K562 (cell line): ENCODE measurements at regions not wholly inside any gene's neighbourhood (a gene's known extent, or its start where the extent isn't known, plus 50 kb on each side); places are given as distances from the start of the nearest gene placed in this dataset.
A peak's percentile ranks its signal among the peaks of the same experiment; 100 is the strongest.

Experiments
- BCOR ChIP-seq: fragments of 450-650 bp; IDR thresholded peaks from 2 replicates; pipeline ENCODE4 v1.6.1; 2016
- CREBBP ChIP-seq: IDR thresholded peaks from one replicate; pipeline ENCODE4 v1.6.1; 2012; ENCODE audit warnings: low read depth, mild to moderate bottlenecking, control low read depth, inconsistent platforms, low read length
- FOXA1 ChIP-seq: fragments of 450-650 bp; IDR thresholded peaks from 2 replicates; pipeline ENCODE4 v1.6.1; 2016; ENCODE audit warnings: mild to moderate bottlenecking, borderline replicate concordance
- GABPA ChIP-seq: fragments of 200-800 bp; sonication (Bioruptor generic); conservative IDR thresholded peaks from 2 replicates; pipeline ENCODE4 v1.6.1; 2016; ENCODE audit warnings: low read depth, missing genetic modification characterization, missing compliant biosample characterization
- GTF2E2 ChIP-seq: fragments of 200-800 bp; sonication (Bioruptor generic); IDR thresholded peaks from 2 replicates; pipeline ENCODE4 v1.6.1; 2016; ENCODE audit warnings: missing genetic modification characterization, missing compliant biosample characterization
- HNRNPK ChIP-seq: fragments of 200-400 bp; formaldehyde crosslinking; IDR thresholded peaks from one replicate; pipeline ENCODE4 v1.6.1; 2018; ENCODE audit warnings: mild to moderate bottlenecking, low read depth, low read length; ENCODE audit not compliant: poor library complexity, severe bottlenecking
- LCOR ChIP-seq: sonication (generic); formaldehyde crosslinking; IDR thresholded peaks from 2 replicates; pipeline ENCODE4 v1.8.0; 2022; ENCODE audit warnings: mild to moderate bottlenecking, missing genetic modification reagents
- MAFF ChIP-seq: IDR thresholded peaks from 2 replicates; pipeline ENCODE4 v1.6.1; 2012; ENCODE audit warnings: low read length, improper control_type of control experiment
- RBM25 ChIP-seq: fragments of 200-400 bp; formaldehyde crosslinking; IDR thresholded peaks from 2 replicates; pipeline ENCODE4 v1.6.1; 2018; ENCODE audit warnings: low read length, low read depth, moderate library complexity; ENCODE audit not compliant: severe bottlenecking
- SIN3B ChIP-seq: fragments of 450-650 bp; IDR thresholded peaks from 2 replicates; pipeline ENCODE4 v1.6.1; 2017; ENCODE audit warnings: low read depth, mild to moderate bottlenecking, moderate library complexity
- SMAD4 ChIP-seq: fragments of 250-450 bp; sonication (Bioruptor Pico); conservative IDR thresholded peaks from 2 replicates; pipeline ENCODE4 v1.8.0; 2021; ENCODE audit warnings: inconsistent platforms, mild to moderate bottlenecking, moderate library complexity
- SNIP1 ChIP-seq: fragments of 450-650 bp; IDR thresholded peaks from 2 replicates; pipeline ENCODE4 v1.7.1; 2017; ENCODE audit warnings: low read depth, mild to moderate bottlenecking
- ZNF764 ChIP-seq: fragments of 250-450 bp; sonication (Bioruptor Pico); IDR thresholded peaks from 2 replicates; pipeline ENCODE4 v1.4.0; 2020; ENCODE audit warnings: low read depth, mild to moderate bottlenecking, moderate library complexity
- ZNF778 ChIP-seq: fragments of 450-650 bp; formaldehyde crosslinking; IDR thresholded peaks from 2 replicates; pipeline ENCODE4 v1.4.0; 2020; ENCODE audit warnings: mild to moderate bottlenecking, moderate library complexity
- TF ChIP-seq, protein P1 (sequence below): IDR thresholded peaks from 3 replicates; pipeline ENCODE4 v1.6.1; 2011; ENCODE audit warnings: borderline replicate concordance, mild to moderate bottlenecking; ENCODE audit not compliant: insufficient read length, insufficient read depth
- TF ChIP-seq, protein P2 (sequence below): fragments of 250-450 bp; sonication (Bioruptor Pico); IDR thresholded peaks from 2 replicates; pipeline ENCODE4 v1.5.0; 2021
- TF ChIP-seq, protein P3 (sequence below), 2 experiments: IDR thresholded peaks; 2 replicates each; pipeline ENCODE4 v1.6.1; 2012; ENCODE audit warnings: improper control_type of control experiment in 2 of 2, low read depth in 2 of 2, low read length in 2 of 2, borderline replicate concordance in 1 of 2
- TF ChIP-seq, protein P4 (sequence below): fragments of 250-450 bp; sonication (Bioruptor Pico); IDR thresholded peaks from 2 replicates; pipeline ENCODE4 v1.8.0; 2022; ENCODE audit warnings: moderate library complexity, mild to moderate bottlenecking, inconsistent platforms
- TF ChIP-seq, protein P5 (sequence below): sonication (generic); formaldehyde crosslinking; IDR thresholded peaks from 2 replicates; pipeline ENCODE4 v1.8.0; 2022; ENCODE audit warnings: mild to moderate bottlenecking, missing genetic modification reagents
- TF ChIP-seq, protein P6 (sequence below): fragments of 250-450 bp; sonication (Bioruptor Pico); IDR thresholded peaks from 2 replicates; pipeline ENCODE4 v1.8.0; 2022; ENCODE audit warnings: moderate library complexity, mild to moderate bottlenecking, inconsistent platforms

DNA sequence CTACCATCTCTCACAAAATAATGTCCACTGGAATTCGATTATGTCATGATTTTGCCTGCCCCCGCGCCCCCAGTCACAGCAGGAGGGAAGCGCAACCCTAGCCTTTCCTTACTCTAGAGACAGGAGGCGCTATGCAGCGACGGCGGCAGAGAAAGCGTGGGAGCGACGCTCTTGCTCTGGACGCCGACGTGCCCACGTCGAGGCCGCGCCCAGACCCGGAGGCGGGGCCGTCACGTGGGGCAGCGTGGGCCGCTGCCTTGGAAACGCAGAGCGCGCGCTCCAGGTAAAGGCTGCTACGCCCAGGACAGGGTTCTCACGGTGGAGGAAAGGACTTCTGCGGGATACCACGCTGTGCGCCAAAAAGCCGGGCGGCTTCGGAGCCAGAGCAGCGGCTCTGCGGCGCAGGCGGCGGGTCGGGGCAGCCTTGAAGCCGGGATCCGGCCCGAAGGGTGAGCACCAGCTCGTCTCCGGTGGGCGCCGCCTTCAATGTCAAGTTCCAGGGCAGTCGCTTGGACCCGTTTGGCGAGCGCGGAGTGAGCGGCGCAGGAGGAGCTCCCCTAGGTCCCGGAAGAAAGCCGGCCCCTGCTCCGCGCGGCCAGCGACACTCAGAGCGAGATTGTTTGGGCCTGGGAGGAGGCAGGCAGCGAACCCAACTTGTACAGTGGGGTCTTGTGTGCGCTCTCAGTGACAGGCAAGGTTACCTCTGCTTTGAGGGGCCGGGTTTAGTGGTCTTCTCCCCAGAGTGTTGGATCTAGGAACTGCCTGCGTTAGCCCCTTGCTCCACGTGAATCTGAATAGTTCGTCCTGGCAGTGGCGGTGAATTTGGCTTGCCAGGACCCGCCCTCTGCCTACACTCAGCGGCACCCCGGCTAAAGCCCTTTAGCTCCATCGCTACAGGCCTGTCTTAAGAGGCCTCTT lies 121.7 kb downstream of the MRPL57 start (continued):
- TF ChIP-seq, protein P1, sequence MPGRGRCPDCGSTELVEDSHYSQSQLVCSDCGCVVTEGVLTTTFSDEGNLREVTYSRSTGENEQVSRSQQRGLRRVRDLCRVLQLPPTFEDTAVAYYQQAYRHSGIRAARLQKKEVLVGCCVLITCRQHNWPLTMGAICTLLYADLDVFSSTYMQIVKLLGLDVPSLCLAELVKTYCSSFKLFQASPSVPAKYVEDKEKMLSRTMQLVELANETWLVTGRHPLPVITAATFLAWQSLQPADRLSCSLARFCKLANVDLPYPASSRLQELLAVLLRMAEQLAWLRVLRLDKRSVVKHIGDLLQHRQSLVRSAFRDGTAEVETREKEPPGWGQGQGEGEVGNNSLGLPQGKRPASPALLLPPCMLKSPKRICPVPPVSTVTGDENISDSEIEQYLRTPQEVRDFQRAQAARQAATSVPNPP: no peak
- TF ChIP-seq ZNF764: 0 out of 2 replicates have a peak, but pooled peaks have one; percentile 28
- 0 out of 2 replicates have a peak, but pooled peaks have one; percentile 12 for TF ChIP-seq GABPA (tag)
- TF ChIP-seq, protein P2, sequence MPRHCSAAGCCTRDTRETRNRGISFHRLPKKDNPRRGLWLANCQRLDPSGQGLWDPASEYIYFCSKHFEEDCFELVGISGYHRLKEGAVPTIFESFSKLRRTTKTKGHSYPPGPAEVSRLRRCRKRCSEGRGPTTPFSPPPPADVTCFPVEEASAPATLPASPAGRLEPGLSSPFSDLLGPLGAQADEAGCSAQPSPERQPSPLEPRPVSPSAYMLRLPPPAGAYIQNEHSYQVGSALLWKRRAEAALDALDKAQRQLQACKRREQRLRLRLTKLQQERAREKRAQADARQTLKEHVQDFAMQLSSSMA (CRISPR knock-in tag): no peak
- TF ChIP-seq FOXA1: no peak
- no peak for TF ChIP-seq SMAD4
- TF ChIP-seq, protein P3, sequence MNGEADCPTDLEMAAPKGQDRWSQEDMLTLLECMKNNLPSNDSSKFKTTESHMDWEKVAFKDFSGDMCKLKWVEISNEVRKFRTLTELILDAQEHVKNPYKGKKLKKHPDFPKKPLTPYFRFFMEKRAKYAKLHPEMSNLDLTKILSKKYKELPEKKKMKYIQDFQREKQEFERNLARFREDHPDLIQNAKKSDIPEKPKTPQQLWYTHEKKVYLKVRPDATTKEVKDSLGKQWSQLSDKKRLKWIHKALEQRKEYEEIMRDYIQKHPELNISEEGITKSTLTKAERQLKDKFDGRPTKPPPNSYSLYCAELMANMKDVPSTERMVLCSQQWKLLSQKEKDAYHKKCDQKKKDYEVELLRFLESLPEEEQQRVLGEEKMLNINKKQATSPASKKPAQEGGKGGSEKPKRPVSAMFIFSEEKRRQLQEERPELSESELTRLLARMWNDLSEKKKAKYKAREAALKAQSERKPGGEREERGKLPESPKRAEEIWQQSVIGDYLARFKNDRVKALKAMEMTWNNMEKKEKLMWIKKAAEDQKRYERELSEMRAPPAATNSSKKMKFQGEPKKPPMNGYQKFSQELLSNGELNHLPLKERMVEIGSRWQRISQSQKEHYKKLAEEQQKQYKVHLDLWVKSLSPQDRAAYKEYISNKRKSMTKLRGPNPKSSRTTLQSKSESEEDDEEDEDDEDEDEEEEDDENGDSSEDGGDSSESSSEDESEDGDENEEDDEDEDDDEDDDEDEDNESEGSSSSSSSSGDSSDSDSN (IDR thresholded peaks at IDR 0.05; ENCODE audit: borderline replicate concordance in 1 of 2, low read depth in 2 of 2, low read length in 2 of 2): peak in 1 of 2 experiments; percentile 28; a peak in 1 of 4 replicates
- TF ChIP-seq, protein P4, sequence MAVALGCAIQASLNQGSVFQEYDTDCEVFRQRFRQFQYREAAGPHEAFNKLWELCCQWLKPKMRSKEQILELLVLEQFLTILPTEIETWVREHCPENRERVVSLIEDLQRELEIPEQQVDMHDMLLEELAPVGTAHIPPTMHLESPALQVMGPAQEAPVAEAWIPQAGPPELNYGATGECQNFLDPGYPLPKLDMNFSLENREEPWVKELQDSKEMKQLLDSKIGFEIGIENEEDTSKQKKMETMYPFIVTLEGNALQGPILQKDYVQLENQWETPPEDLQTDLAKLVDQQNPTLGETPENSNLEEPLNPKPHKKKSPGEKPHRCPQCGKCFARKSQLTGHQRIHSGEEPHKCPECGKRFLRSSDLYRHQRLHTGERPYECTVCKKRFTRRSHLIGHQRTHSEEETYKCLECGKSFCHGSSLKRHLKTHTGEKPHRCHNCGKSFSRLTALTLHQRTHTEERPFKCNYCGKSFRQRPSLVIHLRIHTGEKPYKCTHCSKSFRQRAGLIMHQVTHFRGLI (CRISPR knock-in tag): no peak
- TF ChIP-seq LCOR (CRISPR knock-in tag): no peak
- TF ChIP-seq, protein P5, sequence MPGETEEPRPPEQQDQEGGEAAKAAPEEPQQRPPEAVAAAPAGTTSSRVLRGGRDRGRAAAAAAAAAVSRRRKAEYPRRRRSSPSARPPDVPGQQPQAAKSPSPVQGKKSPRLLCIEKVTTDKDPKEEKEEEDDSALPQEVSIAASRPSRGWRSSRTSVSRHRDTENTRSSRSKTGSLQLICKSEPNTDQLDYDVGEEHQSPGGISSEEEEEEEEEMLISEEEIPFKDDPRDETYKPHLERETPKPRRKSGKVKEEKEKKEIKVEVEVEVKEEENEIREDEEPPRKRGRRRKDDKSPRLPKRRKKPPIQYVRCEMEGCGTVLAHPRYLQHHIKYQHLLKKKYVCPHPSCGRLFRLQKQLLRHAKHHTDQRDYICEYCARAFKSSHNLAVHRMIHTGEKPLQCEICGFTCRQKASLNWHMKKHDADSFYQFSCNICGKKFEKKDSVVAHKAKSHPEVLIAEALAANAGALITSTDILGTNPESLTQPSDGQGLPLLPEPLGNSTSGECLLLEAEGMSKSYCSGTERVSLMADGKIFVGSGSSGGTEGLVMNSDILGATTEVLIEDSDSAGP (CRISPR knock-in tag): no peak
- TF ChIP-seq ZNF778 (CRISPR knock-in tag): no peak
- TF ChIP-seq SNIP1: no peak
- TF ChIP-seq SIN3B: no peak
- TF ChIP-seq MAFF: no peak
- no peak for TF ChIP-seq BCOR
- TF ChIP-seq, protein P6, sequence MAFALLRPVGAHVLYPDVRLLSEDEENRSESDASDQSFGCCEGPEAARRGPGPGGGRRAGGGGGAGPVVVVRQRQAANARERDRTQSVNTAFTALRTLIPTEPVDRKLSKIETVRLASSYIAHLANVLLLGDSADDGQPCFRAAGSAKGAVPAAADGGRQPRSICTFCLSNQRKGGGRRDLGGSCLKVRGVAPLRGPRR: no peak
- no peak for TF ChIP-seq HNRNPK
- TF ChIP-seq RBM25: no peak
- TF ChIP-seq GTF2E2 (tag): no peak
- no peak for TF ChIP-seq CREBBP
